Astrocyte (in vitro differentiated cells and primary cell): ENCODE measurements at regions not wholly inside any gene's neighbourhood (a gene's known extent, or its start where the extent isn't known, plus 50 kb on each side); places are given as distances from the start of the nearest gene placed in this dataset.
A peak's percentile ranks its signal among the peaks of the same experiment; 100 is the strongest.

Source experiments
- DNase-seq: peaks from one replicate; pipeline ENCODE4 v3.0.0-alpha.2; 2010; ENCODE audit warnings: low read depth
- FAIRE-seq: peaks from 2 replicates; lab custom pipeline; 2011; peaks lifted over from hg19 to GRCh38; lab: Jason Lieb, UNC
- H2AFZ ChIP-seq: 2 replicates; pipeline ENCODE4 v1.6.0; 2012; ENCODE audit warnings: low read depth, low read length, inconsistent platforms
- H3K27ac ChIP-seq: 2 replicates; pipeline ENCODE4 v1.5.1; 2011; ENCODE audit warnings: low read depth, low read length, inconsistent platforms
- H3K27me3 ChIP-seq: 2 replicates; pipeline ENCODE4 v1.6.0; 2011; ENCODE audit warnings: low read length, inconsistent platforms; ENCODE audit not compliant: insufficient read depth
- H3K36me3 ChIP-seq: 2 replicates; pipeline ENCODE4 v1.5.1; 2011; ENCODE audit warnings: low read length, inconsistent platforms; ENCODE audit not compliant: insufficient read depth
- H3K4me1 ChIP-seq: 2 replicates; pipeline ENCODE4 v1.5.1; 2011; ENCODE audit warnings: low read length, inconsistent platforms; ENCODE audit not compliant: insufficient read depth
- H3K4me2 ChIP-seq: 2 replicates; pipeline ENCODE4 v1.6.0; 2012; ENCODE audit warnings: low read length, inconsistent platforms
- H3K4me3 ChIP-seq: 2 replicates; pipeline ENCODE4 v1.5.1; 2011; ENCODE audit warnings: low read depth, mild to moderate bottlenecking, low read length, inconsistent platforms; ENCODE audit not compliant: insufficient read depth
- H3K79me2 ChIP-seq: 2 replicates; pipeline ENCODE4 v1.6.0; 2012; ENCODE audit warnings: mild to moderate bottlenecking, low read length, inconsistent platforms; ENCODE audit not compliant: insufficient read depth
- H3K9ac ChIP-seq: 2 replicates; pipeline ENCODE4 v1.6.0; 2012; ENCODE audit warnings: mild to moderate bottlenecking, low read length, inconsistent platforms
- H3K9me3 ChIP-seq: 2 replicates; pipeline ENCODE4 v1.5.1; 2012; ENCODE audit warnings: low read depth, mild to moderate bottlenecking, low read length, inconsistent platforms; ENCODE audit not compliant: insufficient read depth
- H4K20me1 ChIP-seq: 2 replicates; pipeline ENCODE4 v1.6.0; 2012; ENCODE audit warnings: low read length, inconsistent platforms; ENCODE audit not compliant: insufficient read depth
- H3K27ac Mint-ChIP-seq: one replicate; pipeline ENCODE4 v1.8.0; 2021; ENCODE audit warnings: mild to moderate bottlenecking, mixed read lengths; ENCODE audit not compliant: unreplicated experiment
- H3K27me3 Mint-ChIP-seq: one replicate; pipeline ENCODE4 v1.8.0; 2021; ENCODE audit warnings: low read depth, mixed read lengths; ENCODE audit not compliant: unreplicated experiment
- H3K36me3 Mint-ChIP-seq: one replicate; pipeline ENCODE4 v1.8.0; 2021; ENCODE audit warnings: low read depth, mixed read lengths; ENCODE audit not compliant: unreplicated experiment
- H3K4me1 Mint-ChIP-seq: one replicate; pipeline ENCODE4 v1.8.0; 2021; ENCODE audit warnings: low read depth, mixed read lengths; ENCODE audit not compliant: unreplicated experiment
- H3K4me3 Mint-ChIP-seq: one replicate; pipeline ENCODE4 v1.8.0; 2021; ENCODE audit warnings: mild to moderate bottlenecking, moderate library complexity, mixed read lengths; ENCODE audit not compliant: unreplicated experiment
- H3K9me3 Mint-ChIP-seq: one replicate; pipeline ENCODE4 v1.8.0; 2021; ENCODE audit warnings: mild to moderate bottlenecking, mixed read lengths; ENCODE audit not compliant: unreplicated experiment
- CTCF ChIP-seq: IDR thresholded peaks from 2 replicates; pipeline ENCODE4 v1.5.1; 2011; ENCODE audit warnings: low read depth, mild to moderate bottlenecking, inconsistent platforms, low read length, moderate library complexity; ENCODE audit not compliant: insufficient read depth
- EZH2 ChIP-seq: IDR thresholded peaks from 2 replicates; pipeline ENCODE4 v1.6.1; 2012; ENCODE audit warnings: mild to moderate bottlenecking, low read length, inconsistent platforms; ENCODE audit not compliant: insufficient read depth

GRCh38 chr3:107221856-107222255 lies 155.4 kb upstream of the CCDC54 start:
- no peak for FAIRE-seq
- no peak overlapping the region for H3K4me2 ChIP-seq

GRCh38 chr3:107222907-107223306 lies 154.3 kb upstream of the CCDC54 start:
- Mint-ChIP-seq H3K36me3 (no peaks in the 10 kb centered on the region), H3K4me1 (peaks cover 21% of the 10 kb centered on the region), H3K9me3 (peaks cover 7% of the 10 kb centered on the region), H3K4me3 (no peak overlapping the region), H3K27me3 (no peaks in the 10 kb centered on the region), H3K27ac (no peak overlapping the region)
- H3K9ac ChIP-seq: peak overlapping the region; percentile 57
- peak overlapping the region; percentile 77 for H3K27ac ChIP-seq
- H3K4me1 ChIP-seq: peaks cover 18% of the 10 kb centered on the region
- H4K20me1 ChIP-seq: no peaks in the 10 kb centered on the region
- H2AFZ ChIP-seq: no peak overlapping the region
- no peaks in the 10 kb centered on the region for H3K79me2 ChIP-seq
- H3K4me3 ChIP-seq: no peak overlapping the region
- FAIRE-seq (peak; percentile 87), DNase-seq (peak; percentile 81)
- peak overlapping the region; percentile 34 for H3K4me2 ChIP-seq
- TF ChIP-seq EZH2 (no peak), CTCF (no peak)
- no peaks in the 10 kb centered on the region for H3K36me3 ChIP-seq
- H3K9me3 ChIP-seq: no peaks in the 10 kb centered on the region
- no peaks in the 10 kb centered on the region for H3K27me3 ChIP-seq

More at GRCh38 chr3:107221856-107222255, 155.4 kb upstream of the CCDC54 start:
- Histone ChIP-seq H3K9ac (no peak overlapping the region), H3K9me3 (no peaks in the 10 kb centered on the region), H3K27me3 (no peaks in the 10 kb centered on the region), H2AFZ (no peak overlapping the region), H3K36me3 (no peaks in the 10 kb centered on the region), H3K79me2 (no peaks in the 10 kb centered on the region), H3K4me1 (peaks cover 23% of the 10 kb centered on the region), H4K20me1 (no peaks in the 10 kb centered on the region), H3K4me3 (no peak overlapping the region), H3K27ac (peak overlapping the region; percentile 37)
- peaks cover 7% of the 10 kb centered on the region for H3K9me3 Mint-ChIP-seq
- H3K4me1 Mint-ChIP-seq: peaks cover 22% of the 10 kb centered on the region
- no peak overlapping the region for H3K4me3 Mint-ChIP-seq
- H3K27me3 Mint-ChIP-seq: no peaks in the 10 kb centered on the region
- H3K27ac Mint-ChIP-seq: peak overlapping the region; percentile 19
- no peaks in the 10 kb centered on the region for H3K36me3 Mint-ChIP-seq
- TF ChIP-seq CTCF: no peak
- no peak for TF ChIP-seq EZH2
- DNase-seq: peak; percentile 78

GRCh38 chr3:107224026-107224596 lies 153.1 kb upstream of the CCDC54 start:
- peaks cover 13% of the 10 kb centered on the region for H3K4me1 Mint-ChIP-seq
- no peak for FAIRE-seq
- no peak overlapping the region for H3K27ac ChIP-seq

More at GRCh38 chr3:107224026-107224596, 153.1 kb upstream of the CCDC54 start:
- H3K9me3 Mint-ChIP-seq: peaks cover 7% of the 10 kb centered on the region
- Histone ChIP-seq H3K4me3 (no peak overlapping the region), H2AFZ (no peak overlapping the region), H3K9me3 (no peaks in the 10 kb centered on the region), H3K9ac (no peak overlapping the region), H3K36me3 (no peaks in the 10 kb centered on the region), H4K20me1 (no peaks in the 10 kb centered on the region), H3K27me3 (no peaks in the 10 kb centered on the region), H3K4me1 (peaks cover 10% of the 10 kb centered on the region), H3K79me2 (no peaks in the 10 kb centered on the region), H3K4me2 (no peak overlapping the region)
- H3K27ac Mint-ChIP-seq: no peak overlapping the region
- DNase-seq: no peak
- no peaks in the 10 kb centered on the region for H3K27me3 Mint-ChIP-seq
- H3K36me3 Mint-ChIP-seq: no peaks in the 10 kb centered on the region
- H3K4me3 Mint-ChIP-seq: no peak overlapping the region
- TF ChIP-seq EZH2: no peak
- TF ChIP-seq CTCF: no peak
